Cardiac fibroblast (primary cell): ENCODE measurements at regions not wholly inside any gene's neighbourhood (a gene's known extent, or its start where the extent isn't known, plus 50 kb on each side); places are given as distances from the start of the nearest gene placed in this dataset.
"Not testable (repeated sequence)": the region's sequence is repeated elsewhere in the genome, so short reads cannot be mapped to it uniquely, and the experiment has no call there.

Experiments used
- DNase-seq, 2 donors: peaks; one replicate each; pipeline versions ENCODE4 v3.0.0 to v3.0.0-alpha.2; 2010; ENCODE audit warnings: low read depth in 2 of 2
- H3K4me3 ChIP-seq, 2 donors: replicated peaks in 1 of 2; 1 replicate in 1 of 2; 2 replicates in 1 of 2; pipeline ENCODE4 v1.5.1; 2011; ENCODE audit warnings: low read depth in 2 of 2, low read length in 2 of 2, mild to moderate bottlenecking in 2 of 2, moderate library complexity in 1 of 2
- CTCF ChIP-seq: IDR thresholded peaks from one replicate; pipeline ENCODE4 v1.5.1; 2011; ENCODE audit warnings: low read depth, mild to moderate bottlenecking, low read length, inconsistent platforms

GRCh38 chr9:129550199-129550839 is 70.6 kb downstream of the C9orf50 start:
- peak overlapping the region; percentile 23 to 53 for H3K4me3 ChIP-seq
- peak; percentile 55 to 90 for DNase-seq
- no peak for TF ChIP-seq CTCF

DNA sequence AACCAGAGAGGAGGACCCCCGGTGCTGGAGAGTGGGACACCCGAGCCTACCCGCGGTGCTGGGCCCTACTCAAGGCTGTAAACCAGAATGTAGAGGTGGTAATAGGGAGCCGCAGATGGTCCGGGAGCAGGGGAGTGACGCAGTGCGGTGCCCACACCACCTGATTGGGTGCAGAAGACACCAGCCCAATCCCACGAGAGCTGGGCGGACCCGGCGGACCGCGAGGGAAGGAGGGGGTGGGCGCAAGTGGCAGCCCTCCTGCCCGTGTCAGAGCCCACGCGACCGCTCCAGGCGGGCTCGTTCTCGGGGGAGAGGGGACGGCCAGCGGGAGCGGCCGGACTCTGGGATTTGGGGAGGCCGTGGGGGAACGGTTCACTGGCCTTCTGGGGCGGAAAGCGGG is 71.2 kb downstream of the C9orf50 start:
- H3K4me3 ChIP-seq, result peak overlapping the region; percentile 17 to 53
- peak; percentile 48 to 58 for DNase-seq
- TF ChIP-seq CTCF, result no peak

DNA sequence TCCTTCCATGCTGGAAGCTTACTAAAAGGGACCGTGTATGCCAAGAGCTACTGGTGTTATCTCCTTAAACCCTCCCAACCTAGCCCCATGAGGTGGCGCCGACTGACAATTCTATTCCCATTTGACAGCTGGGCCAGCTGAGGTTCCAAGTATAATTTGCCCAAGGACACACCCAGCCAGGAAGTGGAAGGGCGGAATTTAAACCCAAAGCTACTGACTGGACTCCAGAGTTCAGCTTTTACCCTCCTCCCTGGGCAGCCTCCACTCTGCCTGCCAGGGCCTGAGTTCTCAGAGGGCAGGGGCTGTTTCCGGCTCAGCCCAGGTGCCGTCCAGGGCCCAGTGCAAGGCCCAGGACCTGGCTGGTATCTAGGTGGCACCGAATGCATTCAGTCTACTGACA is 71.8 kb downstream of the C9orf50 start:
- no peak for DNase-seq
- peak overlapping the region in 1 of 2 donors; percentile 53 for H3K4me3 ChIP-seq

DNA sequence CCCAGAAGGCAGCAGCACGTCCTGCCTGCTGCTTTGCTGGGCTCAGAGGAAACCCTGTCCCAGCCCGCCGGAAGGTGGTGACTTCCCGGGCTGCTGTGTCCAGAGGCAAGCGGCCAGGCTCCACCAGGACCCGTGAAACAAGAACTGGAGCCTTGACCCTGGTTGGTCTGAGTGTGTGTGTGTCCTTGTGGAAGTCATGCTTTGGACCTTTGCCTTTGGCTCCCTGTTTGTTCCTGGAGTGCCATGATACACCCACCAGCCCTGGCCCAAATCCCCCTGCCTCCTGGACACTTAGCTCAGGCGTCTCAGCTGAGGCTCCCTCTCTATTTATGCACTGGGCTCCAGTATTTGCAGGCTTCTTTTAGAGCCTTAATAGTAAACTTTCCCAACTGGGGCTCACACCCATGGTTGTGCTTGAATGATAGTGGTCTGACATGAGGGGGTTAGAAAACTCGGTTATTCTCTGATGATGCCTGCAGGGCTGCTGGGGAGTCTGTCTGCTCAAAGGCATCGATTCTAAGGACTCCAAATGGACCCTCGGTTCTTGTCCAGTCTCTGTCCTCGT is 72.2 kb downstream of the C9orf50 start:
- DNase-seq, result no peak
- TF ChIP-seq CTCF, result no peak
- no peak overlapping the region for H3K4me3 ChIP-seq

More for the DNA sequence above, 71.8 kb downstream of the C9orf50 start:
- TF ChIP-seq CTCF, result no peak

- TF ChIP-seq CTCF, result no peak
- H3K4me3 ChIP-seq, result no peak overlapping the region
- no peak for DNase-seq
Observed at GRCh38 chr9:129547869-129548570, 72.9 kb downstream of the C9orf50 start.

DNA sequence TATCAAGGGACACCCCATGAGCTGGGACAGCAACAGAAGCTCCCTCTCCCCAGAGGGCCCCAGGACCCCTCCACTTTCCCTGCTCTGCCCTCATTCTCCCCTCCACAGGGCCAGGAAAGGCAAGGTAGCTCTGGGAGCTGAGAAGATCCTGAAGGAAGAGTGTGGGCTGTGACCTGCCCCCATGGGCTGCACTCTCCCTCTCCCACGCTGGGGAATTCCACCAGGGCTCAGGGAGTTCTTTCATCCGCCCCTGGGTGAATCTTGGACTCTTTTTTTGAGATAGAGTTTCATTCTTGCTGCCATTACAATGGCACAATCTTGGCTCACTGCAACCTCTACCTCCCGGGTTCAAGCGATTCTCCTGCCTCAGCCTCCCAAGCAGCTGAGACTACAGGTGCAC is 73.8 kb downstream of the C9orf50 start:
- no peak for DNase-seq

DNA sequence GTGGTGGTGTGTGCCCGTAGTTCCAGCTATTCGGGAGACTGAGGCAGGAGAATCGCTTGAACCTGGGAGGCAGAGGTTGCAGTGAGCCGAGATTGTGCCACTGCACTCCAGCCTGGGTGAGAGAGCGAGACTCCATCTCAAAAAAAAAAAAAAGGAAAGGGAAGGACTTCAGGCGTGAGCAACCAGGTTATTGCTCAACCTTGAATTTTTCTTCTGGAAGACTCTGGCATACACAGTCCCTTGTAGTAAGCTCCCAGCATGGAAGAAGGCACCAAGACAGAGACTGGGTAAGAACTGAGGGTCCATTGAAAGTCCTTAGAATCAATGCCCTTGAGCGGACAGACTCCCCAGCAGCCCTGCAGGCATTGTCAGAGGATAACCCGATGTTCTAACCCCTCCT is 75.0 kb downstream of the C9orf50 start:
- DNase-seq, result peak in 1 of 2 donors; percentile 25
- H3K4me3 ChIP-seq, result not testable (repeated sequence)

More for the DNA sequence above, 73.8 kb downstream of the C9orf50 start:
- TF ChIP-seq CTCF, result no peak
- no peak overlapping the region for H3K4me3 ChIP-seq
